ENCODE measurements at regions not wholly inside any gene's neighbourhood (a gene's known extent, or its start where the extent isn't known, plus 50 kb on each side); places are given as distances from the start of the nearest gene placed in this dataset.

- DNase-seq (ENCODE audit: low spot score in 2 of 2) (no peak), ATAC-seq (no peak)
- no peaks in the 10 kb centered on the region for H3K36me3 Mint-ChIP-seq
- no peak overlapping the region for H3K27ac Mint-ChIP-seq
- peaks cover 4 to 9% of the 10 kb centered on the region in 2 donors for H3K9me3 Mint-ChIP-seq
Measured at GRCh38 chr6:9581155-9581554, 833.7 kb downstream of the TFAP2A start.

- ATAC-seq, result no peak
- H3K27ac Mint-ChIP-seq, result no peak overlapping the region
- H3K36me3 Mint-ChIP-seq, result no peaks in the 10 kb centered on the region
- H3K9me3 Mint-ChIP-seq, result peaks cover 0 to 3% of the 10 kb centered on the region in 2 donors
- DNase-seq (ENCODE audit: low spot score in 2 of 2), result no peak
Measured at GRCh38 chr6:9576521-9576920, 838.4 kb downstream of the TFAP2A start.

- peaks cover 0 to 8% of the 10 kb centered on the region in 2 donors for H3K9me3 Mint-ChIP-seq
- DNase-seq (ENCODE audit: low spot score in 2 of 2) (no peak), ATAC-seq (no peak)
- no peak overlapping the region for H3K27ac Mint-ChIP-seq
- H3K36me3 Mint-ChIP-seq, result no peaks in the 10 kb centered on the region
Measured at GRCh38 chr6:9566096-9566495, 848.8 kb downstream of the TFAP2A start.

- Mint-ChIP-seq H3K27ac (no peak overlapping the region), H3K9me3 (no peaks in the 10 kb centered on the region), H3K36me3 (no peaks in the 10 kb centered on the region)
- ATAC-seq (no peak), DNase-seq (ENCODE audit: low spot score in 2 of 2) (no peak)
Measured at GRCh38 chr6:9564021-9564420, 850.9 kb downstream of the TFAP2A start.

- H3K27ac Mint-ChIP-seq, result no peak overlapping the region
- DNase-seq (ENCODE audit: low spot score in 2 of 2), result no peak
- ATAC-seq, result no peak
- no peaks in the 10 kb centered on the region for H3K36me3 Mint-ChIP-seq
- H3K9me3 Mint-ChIP-seq, result no peaks in the 10 kb centered on the region
Measured at GRCh38 chr6:9563568-9563967, 851.3 kb downstream of the TFAP2A start.

- peaks cover 13 to 16% of the 10 kb centered on the region in 2 donors for H3K9me3 Mint-ChIP-seq
- DNase-seq (ENCODE audit: low spot score in 2 of 2) (no peak), ATAC-seq (no peak)
- H3K27ac Mint-ChIP-seq, result no peak overlapping the region
- H3K36me3 Mint-ChIP-seq, result peaks cover 0 to 10% of the 10 kb centered on the region in 2 donors
Measured at GRCh38 chr6:9554806-9555205, 860.1 kb downstream of the TFAP2A start.

GRCh38 chr6:9554323-9554722 is 860.6 kb downstream of the TFAP2A start:
- peaks cover 13 to 16% of the 10 kb centered on the region in 2 donors for H3K9me3 Mint-ChIP-seq
- no peak overlapping the region for H3K27ac Mint-ChIP-seq
- H3K36me3 Mint-ChIP-seq, result peaks cover 0 to 10% of the 10 kb centered on the region in 2 donors
- DNase-seq (ENCODE audit: low spot score in 2 of 2), result no peak
- no peak for ATAC-seq

- DNase-seq (ENCODE audit: low spot score in 2 of 2) (no peak), ATAC-seq (no peak)
- peaks cover 0 to 10% of the 10 kb centered on the region in 2 donors for H3K36me3 Mint-ChIP-seq
- H3K9me3 Mint-ChIP-seq, result peaks cover 13 to 16% of the 10 kb centered on the region in 2 donors
- H3K27ac Mint-ChIP-seq, result no peak overlapping the region
Measured at GRCh38 chr6:9553002-9553401, 861.9 kb downstream of the TFAP2A start.

GRCh38 chr6:9543649-9544048 is 871.2 kb downstream of the TFAP2A start:
- ATAC-seq (no peak), DNase-seq (ENCODE audit: low spot score in 2 of 2) (no peak)
- Mint-ChIP-seq H3K36me3 (no peaks in the 10 kb centered on the region), H3K27ac (no peak overlapping the region), H3K9me3 (peaks cover 0 to 8% of the 10 kb centered on the region in 2 donors)

GRCh38 chr6:9540534-9541126 is 874.2 kb downstream of the TFAP2A start:
- DNase-seq (ENCODE audit: low spot score in 2 of 2) (no peak), ATAC-seq (no peak)
- Mint-ChIP-seq H3K36me3 (no peaks in the 10 kb centered on the region), H3K27ac (no peak overlapping the region), H3K9me3 (peaks cover 0 to 7% of the 10 kb centered on the region in 2 donors)

- ATAC-seq (no peak), DNase-seq (ENCODE audit: low spot score in 2 of 2) (no peak)
- Mint-ChIP-seq H3K9me3 (peaks cover 0 to 5% of the 10 kb centered on the region in 2 donors), H3K36me3 (no peaks in the 10 kb centered on the region), H3K27ac (no peak overlapping the region)
Measured at GRCh38 chr6:9540126-9540525, 874.7 kb downstream of the TFAP2A start.

GRCh38 chr6:9539231-9539755 is 875.6 kb downstream of the TFAP2A start:
- H3K27ac Mint-ChIP-seq, result no peak overlapping the region
- no peak for ATAC-seq
- no peaks in the 10 kb centered on the region for H3K36me3 Mint-ChIP-seq
- no peak for DNase-seq (ENCODE audit: low spot score in 2 of 2)
- H3K9me3 Mint-ChIP-seq, result peaks cover 0 to 5% of the 10 kb centered on the region in 2 donors

- ATAC-seq, result no peak
- no peak overlapping the region for H3K27ac Mint-ChIP-seq
- DNase-seq (ENCODE audit: low spot score in 2 of 2), result no peak
- no peaks in the 10 kb centered on the region for H3K36me3 Mint-ChIP-seq
- no peaks in the 10 kb centered on the region for H3K9me3 Mint-ChIP-seq
Measured at GRCh38 chr6:9537381-9537780, 877.5 kb downstream of the TFAP2A start.

- ATAC-seq, result no peak
- DNase-seq (ENCODE audit: low spot score in 2 of 2), result no peak
- H3K27ac Mint-ChIP-seq, result no peak overlapping the region
- H3K9me3 Mint-ChIP-seq, result no peaks in the 10 kb centered on the region
- H3K36me3 Mint-ChIP-seq, result no peaks in the 10 kb centered on the region
Measured at GRCh38 chr6:9535106-9535505, 879.8 kb downstream of the TFAP2A start.

- H3K9me3 Mint-ChIP-seq, result no peaks in the 10 kb centered on the region
- H3K27ac Mint-ChIP-seq, result no peak overlapping the region
- DNase-seq (ENCODE audit: low spot score in 2 of 2), result no peak
- no peaks in the 10 kb centered on the region for H3K36me3 Mint-ChIP-seq
- no peak for ATAC-seq
Measured at GRCh38 chr6:9532621-9533557, 882.0 kb downstream of the TFAP2A start.

- H3K27ac Mint-ChIP-seq, result no peak overlapping the region
- ATAC-seq (no peak), DNase-seq (ENCODE audit: low spot score in 2 of 2) (no peak)
- H3K36me3 Mint-ChIP-seq, result no peaks in the 10 kb centered on the region
- peaks cover 7 to 11% of the 10 kb centered on the region in 2 donors for H3K9me3 Mint-ChIP-seq
Measured at GRCh38 chr6:9527679-9528286, 887.1 kb downstream of the TFAP2A start.

- Mint-ChIP-seq H3K9me3 (peaks cover 11 to 15% of the 10 kb centered on the region in 2 donors), H3K36me3 (no peaks in the 10 kb centered on the region), H3K27ac (no peak overlapping the region)
- DNase-seq (ENCODE audit: low spot score in 2 of 2) (no peak), ATAC-seq (no peak)
Measured at GRCh38 chr6:9523462-9523861, 891.4 kb downstream of the TFAP2A start.

Measured in activated naive CD4-positive, alpha-beta T cell treated with anti-CD3 and anti-CD28 coated beads, Interleukin-2, amount 50 U/mL, for 72 hours (primary cell).